PC-3 (cell line): ENCODE measurements at regions not wholly inside any gene's neighbourhood (a gene's known extent, or its start where the extent isn't known, plus 50 kb on each side); places are given as distances from the start of the nearest gene placed in this dataset.

Experiments
- CTCF ChIP-seq: fragments of 300-600 bp; sonication (generic); conservative IDR thresholded peaks from 2 replicates; pipeline ENCODE4 v1.5.1; 2017; ENCODE audit warnings: antibody characterized with exemption, low read depth, mild to moderate bottlenecking, low read length
- EZH2 ChIP-seq: fragments of 300-600 bp; sonication (generic); IDR thresholded peaks from one replicate; pipeline ENCODE4 v1.6.1; 2017; ENCODE audit warnings: antibody characterized with exemption, mild to moderate bottlenecking, low read length; ENCODE audit not compliant: unreplicated experiment
- EZH2phosphoT487 ChIP-seq: fragments of 300-600 bp; sonication (generic); IDR thresholded peaks from 2 replicates; pipeline ENCODE4 v1.6.1; 2018; ENCODE audit warnings: mild to moderate bottlenecking, antibody characterized with exemption, low read length, borderline replicate concordance

- TF ChIP-seq CTCF: no peak
- TF ChIP-seq EZH2: no peak
- no peak for TF ChIP-seq EZH2phosphoT487
Observed at GRCh38 chr6:168851460-168852375, 401.9 kb downstream of the THBS2 start.
